GM18507 (cell line): ENCODE measurements at regions not wholly inside any gene's neighbourhood (a gene's known extent, or its start where the extent isn't known, plus 50 kb on each side); places are given as distances from the start of the nearest gene placed in this dataset.
A peak's percentile ranks its signal among the peaks of the same experiment; 100 is the strongest.
"Not testable (repeated sequence)": the region's sequence is repeated elsewhere in the genome, so short reads cannot be mapped to it uniquely, and the experiment has no call there.

Experiments
- DNase-seq: peaks from one replicate; pipeline ENCODE4 v3.0.0; 2011; ENCODE audit warnings: low read depth; ENCODE audit not compliant: insufficient read length; ENCODE audit errors: extremely low spot score
- FAIRE-seq: peaks from 2 replicates; lab custom pipeline; 2011; peaks lifted over from hg19 to GRCh38; lab: Jason Lieb, UNC

DNA sequence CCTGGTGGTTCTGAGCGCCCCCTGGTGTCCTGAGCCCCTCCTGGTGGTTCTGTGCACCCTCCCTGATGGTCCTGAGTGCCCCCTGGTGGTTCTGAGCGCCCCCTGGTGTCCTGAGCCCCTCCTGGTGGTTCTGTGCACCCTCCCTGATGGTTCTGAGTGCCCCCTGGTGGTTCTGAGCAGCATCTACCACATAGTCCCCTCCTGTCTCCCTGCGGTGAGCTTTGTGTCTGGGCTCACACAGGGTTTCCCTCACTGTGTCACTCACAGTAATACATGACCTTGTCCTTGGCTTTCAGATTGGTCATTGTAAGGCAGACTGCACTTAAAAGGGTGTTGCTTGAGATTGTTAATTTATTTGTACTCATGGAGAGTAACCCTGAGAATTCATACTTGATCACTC, 474.9 kb downstream of the TMEM121 start:
- not testable (repeated sequence) for FAIRE-seq, DNase-seq

- DNase-seq = no peak
- FAIRE-seq = no peak
These were observed 477.0 kb downstream of the TMEM121 start for GRCh38 chr14:106003351-106003750.

- FAIRE-seq, DNase-seq: not testable (repeated sequence)
These were observed 478.8 kb downstream of the TMEM121 start for GRCh38 chr14:106004937-106005795.

DNA sequence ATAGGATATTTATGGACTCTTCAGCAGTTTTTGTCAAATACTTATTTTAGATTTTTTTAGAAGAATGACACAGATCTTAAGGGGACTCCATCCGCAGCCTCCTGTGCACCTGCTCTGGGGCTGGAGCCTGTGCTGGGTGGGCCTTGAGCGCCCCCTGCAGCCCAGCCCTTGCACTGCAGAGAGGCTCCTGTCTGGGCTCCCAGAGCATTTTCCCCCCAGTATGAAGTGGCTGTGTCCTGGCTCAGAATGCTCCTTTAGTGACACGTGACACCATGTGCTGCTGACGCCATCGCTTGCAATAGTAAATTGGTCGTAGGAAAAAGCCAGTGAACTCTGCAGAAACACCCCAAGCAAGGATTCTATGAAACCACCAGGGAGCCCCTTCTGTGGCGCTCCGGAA, 479.7 kb downstream of the TMEM121 start:
- DNase-seq, FAIRE-seq: not testable (repeated sequence)

- FAIRE-seq, DNase-seq: not testable (repeated sequence)
These were observed 480.3 kb downstream of the TMEM121 start for GRCh38 chr14:106006716-106007115.

GRCh38 chr14:106010783-106011182, 484.4 kb downstream of the TMEM121 start:
- no peak for FAIRE-seq

GRCh38 chr14:106011631-106012360, 485.4 kb downstream of the TMEM121 start:
- not testable (repeated sequence) for DNase-seq, FAIRE-seq

More at GRCh38 chr14:106010783-106011182, 484.4 kb downstream of the TMEM121 start:
- no peak for DNase-seq

DNA sequence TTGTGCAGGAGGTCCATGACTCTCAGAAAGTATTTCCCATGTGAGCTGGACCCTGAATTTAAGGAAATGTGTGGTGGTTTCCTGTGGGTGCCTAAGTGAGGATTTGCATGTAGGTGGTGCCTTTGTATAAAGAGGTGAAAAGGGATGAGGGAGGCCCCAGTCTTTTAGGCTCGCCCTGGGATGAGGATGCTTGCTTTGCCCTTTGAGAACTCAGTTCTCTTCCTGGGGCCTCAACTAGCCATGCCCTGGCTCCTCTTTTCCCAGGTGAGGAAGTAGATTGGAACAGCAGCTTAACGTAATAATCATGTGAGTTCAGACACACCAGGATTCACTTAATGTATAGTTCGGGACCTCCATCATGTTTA, 486.0 kb downstream of the TMEM121 start:
- not testable (repeated sequence) for DNase-seq, FAIRE-seq

GRCh38 chr14:106013879-106014376, 487.5 kb downstream of the TMEM121 start:
- FAIRE-seq = no peak
- no peak for DNase-seq

- DNase-seq, FAIRE-seq: not testable (repeated sequence)
These were observed 491.6 kb downstream of the TMEM121 start for GRCh38 chr14:106017952-106018351.

DNA sequence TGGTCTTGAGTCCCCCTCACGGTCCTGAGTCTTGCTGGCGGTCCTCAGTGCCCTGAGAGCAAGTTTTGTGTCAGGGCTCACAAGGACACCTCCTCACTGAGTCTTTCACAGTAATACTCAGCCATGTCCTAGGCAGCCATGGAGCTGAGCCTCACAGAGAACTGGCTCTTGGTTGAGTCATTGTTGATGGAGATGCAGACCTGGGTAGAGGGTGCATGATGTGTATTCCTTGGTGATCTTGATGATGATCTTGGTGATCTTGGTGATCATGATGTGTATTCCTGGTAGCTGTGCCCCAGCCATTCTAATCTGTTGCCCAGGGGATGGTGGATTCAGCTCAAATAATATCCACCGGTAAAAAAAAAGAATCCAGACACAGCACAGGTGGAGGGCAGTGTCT, 495.4 kb downstream of the TMEM121 start:
- FAIRE-seq (no peak), DNase-seq (no peak)

DNA sequence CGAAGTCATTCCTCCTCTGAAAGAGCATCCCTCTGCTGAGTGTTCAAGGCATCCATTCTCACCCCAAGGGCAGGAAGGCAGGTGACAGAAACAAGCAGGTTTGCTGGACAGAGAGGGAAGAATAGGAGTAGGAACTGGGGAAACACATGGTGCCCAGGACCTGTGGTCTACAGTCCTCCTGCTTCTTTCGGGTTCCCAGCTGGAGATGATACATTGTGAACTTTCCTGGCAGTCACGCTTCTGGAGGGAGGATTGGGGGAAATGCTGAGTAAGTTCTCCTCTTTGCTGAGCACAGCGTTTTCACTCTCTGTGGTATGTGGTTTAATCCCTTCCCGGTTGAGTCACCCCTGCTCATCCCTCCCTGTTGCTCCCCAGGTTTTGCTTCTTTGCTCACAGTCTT, 496.3 kb downstream of the TMEM121 start:
- FAIRE-seq, DNase-seq: not testable (repeated sequence)

- DNase-seq (no peak), FAIRE-seq (no peak)
These were observed 497.0 kb downstream of the TMEM121 start for GRCh38 chr14:106023411-106023810.

- no peak for DNase-seq
- no peak for FAIRE-seq
These were observed 498.7 kb downstream of the TMEM121 start for GRCh38 chr14:106024983-106025604.

DNA sequence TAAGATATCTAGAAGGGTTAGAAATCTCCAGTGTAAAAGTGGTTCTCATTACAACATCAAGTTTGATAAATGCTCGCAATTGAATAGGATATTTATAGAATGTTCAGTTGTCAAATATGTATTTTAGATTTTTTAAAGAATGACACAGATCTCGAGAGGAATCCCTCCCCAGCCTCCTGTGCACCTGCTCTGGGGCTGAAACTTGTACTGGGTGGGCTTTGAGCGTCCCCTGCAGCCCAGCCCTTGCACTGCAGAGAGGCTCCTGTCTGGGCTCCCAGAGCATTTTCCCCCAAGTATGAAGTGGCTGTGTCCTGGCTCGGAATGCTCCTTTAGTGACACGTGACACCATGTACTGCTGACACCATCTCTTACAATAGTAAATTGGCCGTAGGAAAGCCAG, 499.6 kb downstream of the TMEM121 start:
- no peak for FAIRE-seq

GRCh38 chr14:106027759-106028158, 501.4 kb downstream of the TMEM121 start:
- not testable (repeated sequence) for FAIRE-seq, DNase-seq

More for the DNA sequence above, 499.6 kb downstream of the TMEM121 start:
- DNase-seq = no peak

DNA sequence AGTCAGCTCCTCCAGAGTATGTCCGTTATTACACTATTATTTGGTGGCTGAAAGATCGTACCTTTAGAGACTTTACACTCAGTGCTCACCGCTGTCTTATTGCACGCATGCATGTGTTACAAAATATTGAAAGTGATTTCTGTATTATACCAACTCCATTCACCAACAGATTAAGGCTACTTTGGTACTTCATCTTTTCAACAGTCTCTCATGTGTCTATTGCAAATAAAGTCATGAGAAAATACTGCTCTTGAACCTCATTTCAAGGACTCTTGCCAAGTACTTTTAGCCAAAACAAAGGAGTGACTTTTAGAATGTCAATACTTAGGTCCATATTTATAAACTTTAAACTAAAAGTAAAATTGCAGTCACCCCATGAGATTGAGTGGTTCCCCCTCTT, 503.6 kb downstream of the TMEM121 start:
- no peak for FAIRE-seq
- DNase-seq = no peak

- no peak for DNase-seq
- no peak for FAIRE-seq
These were observed 511.0 kb downstream of the TMEM121 start for GRCh38 chr14:106037380-106037779.

- DNase-seq = no peak
- no peak for FAIRE-seq
These were observed 511.9 kb downstream of the TMEM121 start for GRCh38 chr14:106038263-106038662.

- peak; percentile 35 for FAIRE-seq
- DNase-seq = no peak
These were observed 513.0 kb downstream of the TMEM121 start for GRCh38 chr14:106039400-106039799.
